SU-DHL-6 (cell line): ENCODE measurements at regions not wholly inside any gene's neighbourhood (a gene's known extent, or its start where the extent isn't known, plus 50 kb on each side); places are given as distances from the start of the nearest gene placed in this dataset.

ENCODE experiments used
- H2AFZ ChIP-seq: fragments of 200-600 bp; sonication (generic); 2 replicates; pipeline ENCODE4 v1.6.1; 2014; ENCODE audit warnings: low read depth, mild to moderate bottlenecking, moderate library complexity, mixed read lengths, antibody characterized with exemption, low read length; ENCODE audit not compliant: severe bottlenecking
- H3F3A ChIP-seq: fragments of 200-600 bp; shearing (Covaris generic); 2 replicates; pipeline ENCODE4 v1.6.0; 2016; ENCODE audit warnings: antibody characterized with exemption, mild to moderate bottlenecking; ENCODE audit not compliant: insufficient read depth
- H3K27ac ChIP-seq: fragments of 200-600 bp; sonication (generic); 2 replicates; pipeline ENCODE4 v1.5.1; 2016; ENCODE audit warnings: low read depth, mild to moderate bottlenecking, low read length, moderate library complexity, mixed read lengths
- H3K27me3 ChIP-seq: fragments of 200-600 bp; sonication (generic), shearing (Covaris generic); 2 replicates; pipeline ENCODE4 v1.6.0; 2014; ENCODE audit warnings: mild to moderate bottlenecking, low read length
- H3K36me3 ChIP-seq: fragments of 200-600 bp; sonication (generic); 2 replicates; pipeline ENCODE4 v1.6.1; 2014; ENCODE audit warnings: mild to moderate bottlenecking, low read length, mixed read lengths
- H3K4me2 ChIP-seq: fragments of 300-600, 200-600 bp; shearing (Covaris generic), sonication (generic); 2 replicates; pipeline ENCODE4 v1.6.0; 2014; ENCODE audit warnings: low read length, low read depth, mild to moderate bottlenecking; ENCODE audit not compliant: poor library complexity, severe bottlenecking
- H3K4me3 ChIP-seq: fragments of 200-600 bp; sonication (generic); 2 replicates; pipeline ENCODE4 v1.5.1; 2014; ENCODE audit warnings: antibody characterized with exemption, low read length, mild to moderate bottlenecking, mixed read lengths; ENCODE audit not compliant: insufficient read depth, poor library complexity, severe bottlenecking
- H3K79me2 ChIP-seq: fragments of 200-600 bp; sonication (generic); 2 replicates; pipeline ENCODE4 v1.6.1; 2014; ENCODE audit warnings: mild to moderate bottlenecking, low read length, moderate library complexity; ENCODE audit not compliant: insufficient read depth
- H3K9ac ChIP-seq: fragments of 200-600 bp; sonication (generic); 2 replicates; pipeline ENCODE4 v1.7.0; 2014; ENCODE audit warnings: mild to moderate bottlenecking, low read length
- H3K9me2 ChIP-seq: fragments of 200-600 bp; sonication (generic); replicated peaks from 2 replicates; pipeline ENCODE4 v1.6.1; 2014; ENCODE audit warnings: low read length; ENCODE audit not compliant: insufficient read depth
- H3K9me3 ChIP-seq: fragments of 200-600 bp; sonication (generic); 2 replicates; pipeline ENCODE4 v1.6.1; 2014; ENCODE audit warnings: low read length, mixed read lengths; ENCODE audit not compliant: insufficient read depth
- H4K20me1 ChIP-seq: fragments of 200-600 bp; sonication (generic); 2 replicates; pipeline ENCODE4 v1.6.1; 2014; ENCODE audit warnings: low read depth, mild to moderate bottlenecking, antibody characterized with exemption, low read length, moderate library complexity, mixed read lengths
- EZH2phosphoT487 ChIP-seq: fragments of 200-600 bp; sonication (generic), shearing (Covaris generic); conservative IDR thresholded peaks from 2 replicates; pipeline ENCODE4 v1.6.1; 2018; ENCODE audit warnings: mild to moderate bottlenecking, antibody characterized with exemption, low read length, moderate library complexity, mixed read lengths
- TF ChIP-seq, protein P1 (sequence below): fragments of 200-600 bp; sonication (generic); IDR thresholded peaks from one replicate; pipeline ENCODE4 v1.5.1; 2017; ENCODE audit warnings: antibody characterized with exemption, mild to moderate bottlenecking, low read length, moderate library complexity; ENCODE audit not compliant: insufficient read depth, poor library complexity, severe bottlenecking

DNA sequence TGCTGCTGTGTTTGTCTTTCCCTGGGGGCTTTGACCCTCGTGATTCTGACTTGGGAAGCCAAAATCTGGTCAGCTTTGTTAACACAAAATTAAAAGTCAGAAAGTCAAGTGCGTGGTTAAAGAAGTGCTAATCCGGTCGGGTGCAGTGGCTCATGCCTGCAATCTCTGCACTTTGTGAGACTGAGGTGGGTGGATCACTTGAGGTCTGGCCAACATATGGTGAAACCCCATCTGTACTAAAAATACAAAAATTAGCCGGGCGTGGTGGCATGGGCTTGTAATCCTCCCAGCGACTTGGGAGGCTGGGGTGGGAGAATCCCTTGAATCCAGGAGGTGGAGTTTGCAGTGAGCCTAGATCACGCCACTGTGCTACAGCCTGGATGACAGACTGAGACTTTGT lies 844.6 kb downstream of the VRK1 start:
- no peaks in the 10 kb centered on the region for H3K9me3 ChIP-seq
- no peaks in the 10 kb centered on the region for H3K79me2 ChIP-seq
- no peaks in the 10 kb centered on the region for H3F3A ChIP-seq
- H3K27ac ChIP-seq = no peak overlapping the region
- H3K36me3 ChIP-seq = no peaks in the 10 kb centered on the region
- no peak overlapping the region for H2AFZ ChIP-seq
- no peaks in the 10 kb centered on the region for H3K9me2 ChIP-seq
- H3K4me2 ChIP-seq = no peak overlapping the region
- no peak overlapping the region for H3K9ac ChIP-seq
- H4K20me1 ChIP-seq = no peaks in the 10 kb centered on the region
- H3K4me3 ChIP-seq = no peak overlapping the region
- TF ChIP-seq, protein P1, sequence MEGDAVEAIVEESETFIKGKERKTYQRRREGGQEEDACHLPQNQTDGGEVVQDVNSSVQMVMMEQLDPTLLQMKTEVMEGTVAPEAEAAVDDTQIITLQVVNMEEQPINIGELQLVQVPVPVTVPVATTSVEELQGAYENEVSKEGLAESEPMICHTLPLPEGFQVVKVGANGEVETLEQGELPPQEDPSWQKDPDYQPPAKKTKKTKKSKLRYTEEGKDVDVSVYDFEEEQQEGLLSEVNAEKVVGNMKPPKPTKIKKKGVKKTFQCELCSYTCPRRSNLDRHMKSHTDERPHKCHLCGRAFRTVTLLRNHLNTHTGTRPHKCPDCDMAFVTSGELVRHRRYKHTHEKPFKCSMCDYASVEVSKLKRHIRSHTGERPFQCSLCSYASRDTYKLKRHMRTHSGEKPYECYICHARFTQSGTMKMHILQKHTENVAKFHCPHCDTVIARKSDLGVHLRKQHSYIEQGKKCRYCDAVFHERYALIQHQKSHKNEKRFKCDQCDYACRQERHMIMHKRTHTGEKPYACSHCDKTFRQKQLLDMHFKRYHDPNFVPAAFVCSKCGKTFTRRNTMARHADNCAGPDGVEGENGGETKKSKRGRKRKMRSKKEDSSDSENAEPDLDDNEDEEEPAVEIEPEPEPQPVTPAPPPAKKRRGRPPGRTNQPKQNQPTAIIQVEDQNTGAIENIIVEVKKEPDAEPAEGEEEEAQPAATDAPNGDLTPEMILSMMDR = no peak
- no peak for TF ChIP-seq EZH2phosphoT487
- H3K27me3 ChIP-seq = no peaks in the 10 kb centered on the region

DNA sequence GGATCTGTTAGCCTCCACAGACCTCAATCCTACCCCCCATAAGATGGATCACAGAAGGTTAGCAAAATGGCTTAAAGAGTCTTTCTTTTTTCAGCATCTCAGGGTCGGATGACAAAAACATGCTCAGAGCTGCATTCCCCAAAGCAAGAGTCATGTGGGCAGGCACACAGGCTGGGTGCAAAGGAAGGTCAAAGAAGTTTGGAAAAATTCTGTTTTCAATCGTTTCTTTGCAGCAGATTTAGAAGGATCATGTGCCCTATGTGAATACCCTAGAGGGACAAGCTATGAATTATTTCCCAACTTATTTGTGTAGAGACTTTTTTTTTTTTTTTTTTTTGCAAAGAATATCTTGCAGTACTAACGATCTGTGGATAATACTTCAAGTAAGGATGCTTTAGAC lies 845.4 kb downstream of the VRK1 start:
- no peaks in the 10 kb centered on the region for H3K36me3 ChIP-seq
- no peaks in the 10 kb centered on the region for H4K20me1 ChIP-seq
- no peaks in the 10 kb centered on the region for H3F3A ChIP-seq
- no peaks in the 10 kb centered on the region for H3K9me3 ChIP-seq
- no peaks in the 10 kb centered on the region for H3K9me2 ChIP-seq
- H3K4me3 ChIP-seq = no peak overlapping the region
- no peak overlapping the region for H3K4me2 ChIP-seq
- H2AFZ ChIP-seq = no peak overlapping the region
- TF ChIP-seq, protein P1 = no peak
- TF ChIP-seq EZH2phosphoT487 = no peak
- H3K79me2 ChIP-seq = no peaks in the 10 kb centered on the region
- no peak overlapping the region for H3K9ac ChIP-seq
- H3K27ac ChIP-seq = no peak overlapping the region
- H3K27me3 ChIP-seq = no peaks in the 10 kb centered on the region

DNA sequence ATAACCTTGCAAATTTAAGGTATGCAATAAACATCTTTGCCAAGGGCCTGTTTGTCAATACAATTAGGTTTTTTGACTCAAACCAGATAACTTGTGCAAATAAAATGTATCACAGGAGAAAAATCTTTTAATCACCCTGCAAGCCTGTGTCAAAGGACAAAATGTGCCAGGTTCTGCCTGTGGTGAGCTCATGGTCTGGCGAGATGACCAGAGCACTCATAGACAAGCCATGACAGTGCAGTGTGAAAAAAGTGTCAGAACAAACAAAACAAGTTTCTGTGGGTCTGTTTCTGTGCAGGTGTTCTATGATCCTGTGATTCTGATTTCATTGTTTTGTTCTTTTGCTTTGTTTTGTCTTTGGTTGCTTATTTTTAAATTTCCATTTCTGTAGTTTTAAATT lies 847.2 kb downstream of the VRK1 start:
- TF ChIP-seq, protein P1 = no peak
- TF ChIP-seq EZH2phosphoT487 = no peak
- Histone ChIP-seq H3K27ac (no peak overlapping the region), H3K4me2 (no peak overlapping the region), H3K79me2 (no peaks in the 10 kb centered on the region), H3K4me3 (no peak overlapping the region), H3K9ac (no peak overlapping the region), H4K20me1 (no peaks in the 10 kb centered on the region), H3K9me2 (no peaks in the 10 kb centered on the region), H3F3A (no peaks in the 10 kb centered on the region), H3K27me3 (no peaks in the 10 kb centered on the region), H2AFZ (no peak overlapping the region), H3K9me3 (no peaks in the 10 kb centered on the region), H3K36me3 (no peaks in the 10 kb centered on the region)
